ENCODE measurements at regions not wholly inside any gene's neighbourhood (a gene's known extent, or its start where the extent isn't known, plus 50 kb on each side); places are given as distances from the start of the nearest gene placed in this dataset.

DNA sequence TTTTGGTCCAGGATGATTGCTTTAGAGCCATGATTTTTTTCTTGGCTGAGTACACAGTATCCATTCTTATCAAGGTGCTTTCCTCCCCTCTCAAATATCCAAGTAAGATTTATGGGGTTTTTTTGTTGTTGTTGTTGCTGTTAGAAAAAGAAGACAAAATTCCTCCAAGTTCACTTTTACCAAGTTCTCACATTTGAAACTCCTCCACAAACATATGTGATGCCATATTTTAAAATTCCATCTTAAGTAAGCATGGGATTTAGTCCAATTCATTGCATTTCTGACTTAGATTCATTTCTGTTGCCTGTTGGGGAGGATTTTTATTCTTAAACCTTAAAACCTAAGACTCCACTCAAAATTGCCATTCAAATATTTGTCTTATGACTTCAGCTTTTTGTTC is 128.6 kb upstream of the SPATA12 start:
- Histone ChIP-seq H3K4me3 (ENCODE audit: low read length) (no peak overlapping the region), H3K27me3 (ENCODE audit: control insufficient read depth, insufficient read depth, low read length) (no peaks in the 10 kb centered on the region), H3K4me1 (ENCODE audit: control insufficient read depth, insufficient read depth, low read length) (peaks cover 11% of the 10 kb centered on the region), H3K9me3 (ENCODE audit: control insufficient read depth, insufficient read depth, low read length) (no peaks in the 10 kb centered on the region), H3K27ac (ENCODE audit: low read length) (no peak overlapping the region), H3K36me3 (ENCODE audit: control insufficient read depth, insufficient read depth, low read length) (no peaks in the 10 kb centered on the region)
- DNase-seq (no peak), ATAC-seq (no peak)
- peaks cover 10 to 11% of the 10 kb centered on the region in 2 donors for H3K27me3 Mint-ChIP-seq (ENCODE audit: low read depth in 2 of 2)
- H3K9me3 Mint-ChIP-seq, result peaks cover 3% of the 10 kb centered on the region in 2 donors
- no peak overlapping the region for H3K4me3 Mint-ChIP-seq
- H3K4me1 Mint-ChIP-seq, result peaks cover 13% of the 10 kb centered on the region in 2 donors
- TF ChIP-seq, protein P1, sequence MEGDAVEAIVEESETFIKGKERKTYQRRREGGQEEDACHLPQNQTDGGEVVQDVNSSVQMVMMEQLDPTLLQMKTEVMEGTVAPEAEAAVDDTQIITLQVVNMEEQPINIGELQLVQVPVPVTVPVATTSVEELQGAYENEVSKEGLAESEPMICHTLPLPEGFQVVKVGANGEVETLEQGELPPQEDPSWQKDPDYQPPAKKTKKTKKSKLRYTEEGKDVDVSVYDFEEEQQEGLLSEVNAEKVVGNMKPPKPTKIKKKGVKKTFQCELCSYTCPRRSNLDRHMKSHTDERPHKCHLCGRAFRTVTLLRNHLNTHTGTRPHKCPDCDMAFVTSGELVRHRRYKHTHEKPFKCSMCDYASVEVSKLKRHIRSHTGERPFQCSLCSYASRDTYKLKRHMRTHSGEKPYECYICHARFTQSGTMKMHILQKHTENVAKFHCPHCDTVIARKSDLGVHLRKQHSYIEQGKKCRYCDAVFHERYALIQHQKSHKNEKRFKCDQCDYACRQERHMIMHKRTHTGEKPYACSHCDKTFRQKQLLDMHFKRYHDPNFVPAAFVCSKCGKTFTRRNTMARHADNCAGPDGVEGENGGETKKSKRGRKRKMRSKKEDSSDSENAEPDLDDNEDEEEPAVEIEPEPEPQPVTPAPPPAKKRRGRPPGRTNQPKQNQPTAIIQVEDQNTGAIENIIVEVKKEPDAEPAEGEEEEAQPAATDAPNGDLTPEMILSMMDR (IDR thresholded peaks at IDR 0.05), result no peak
- H3K27ac Mint-ChIP-seq, result no peak overlapping the region
- intact Hi-C loops (cut with micrococcal nuclease), result no loop called here
- H3K36me3 Mint-ChIP-seq, result peaks cover 6% of the 10 kb centered on the region

DNA sequence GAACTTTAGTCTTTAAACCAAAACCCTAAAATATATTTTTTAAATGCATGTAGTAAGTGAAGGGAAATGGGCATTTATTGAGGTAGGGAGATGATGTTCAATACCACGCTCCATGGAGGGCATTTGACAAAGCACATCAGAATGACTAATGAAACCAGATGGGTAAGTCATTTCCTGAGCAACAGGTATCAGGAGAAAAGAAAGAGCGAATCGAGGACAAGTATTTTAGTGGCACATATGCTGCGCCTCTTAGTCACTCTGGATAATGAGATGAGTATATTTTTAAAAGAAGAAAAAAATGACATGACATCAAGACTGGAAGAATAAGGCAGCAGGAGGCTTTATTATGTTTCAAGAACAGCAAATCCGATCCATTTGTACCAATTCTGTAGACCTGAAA is 129.0 kb upstream of the ARHGEF3 start:
- no peaks in the 10 kb centered on the region for H3K36me3 ChIP-seq (ENCODE audit: control insufficient read depth, insufficient read depth, low read length)
- Mint-ChIP-seq H3K4me3 (no peak overlapping the region), H3K9me3 (peaks cover 3% of the 10 kb centered on the region in 2 donors), H3K4me1 (peaks cover 13% of the 10 kb centered on the region in 2 donors), H3K27ac (no peak overlapping the region), H3K36me3 (peaks cover 6% of the 10 kb centered on the region), H3K27me3 (ENCODE audit: low read depth in 2 of 2) (peaks cover 4 to 8% of the 10 kb centered on the region in 2 donors)
- H3K9me3 ChIP-seq (ENCODE audit: control insufficient read depth, insufficient read depth, low read length), result no peaks in the 10 kb centered on the region
- TF ChIP-seq, protein P1 (IDR thresholded peaks at IDR 0.05), result no peak
- H3K4me1 ChIP-seq (ENCODE audit: control insufficient read depth, insufficient read depth, low read length), result peaks cover 11% of the 10 kb centered on the region
- ATAC-seq (no peak), DNase-seq (peak in 1 of 2 donors; percentile 30)
- WGBS (ENCODE audit: insufficient coverage), result 86% methylated on average over 5 of the region's 5 CpGs
- intact Hi-C loops (cut with micrococcal nuclease), result no loop called here
- no peaks in the 10 kb centered on the region for H3K27me3 ChIP-seq (ENCODE audit: control insufficient read depth, insufficient read depth, low read length)
- no peak overlapping the region for H3K27ac ChIP-seq (ENCODE audit: low read length)
- no peak overlapping the region for H3K4me3 ChIP-seq (ENCODE audit: low read length)

DNA sequence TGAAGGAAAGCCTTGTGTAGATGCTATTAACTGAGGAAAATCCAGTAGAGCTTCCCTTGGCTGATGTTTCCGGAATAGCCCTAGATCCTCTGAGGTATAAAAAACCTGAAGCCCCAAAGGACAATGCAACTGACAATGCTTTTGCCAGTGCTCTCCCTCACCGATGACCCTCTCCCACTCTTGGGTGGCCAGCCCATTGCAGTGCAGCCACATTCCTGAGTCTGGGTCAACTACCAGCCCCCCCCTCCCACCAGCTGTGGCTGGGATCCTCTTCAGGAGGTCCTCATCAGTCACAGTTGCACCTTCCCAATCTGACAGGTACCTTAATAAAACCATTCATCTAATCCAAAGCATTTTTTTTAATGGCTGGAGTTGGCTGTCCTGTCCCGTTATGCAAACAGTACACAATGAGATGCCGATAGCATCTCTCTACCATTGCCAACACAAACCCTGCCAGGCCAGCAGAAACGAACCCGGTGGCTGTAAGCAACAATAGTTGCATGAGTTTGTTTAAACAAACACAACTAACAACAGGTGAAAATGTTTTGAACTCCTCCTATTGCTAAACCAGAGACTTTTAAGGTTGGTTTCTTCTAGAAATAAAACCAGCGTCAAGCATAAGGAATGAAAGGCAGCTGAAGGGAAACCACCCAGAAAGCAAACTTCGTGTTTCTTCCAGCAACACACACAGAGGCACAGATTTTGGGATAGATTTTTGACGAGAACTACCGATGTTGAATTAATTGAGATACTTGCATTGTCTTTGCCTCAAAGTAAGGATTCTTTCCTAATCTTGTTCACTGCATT is 128.3 kb upstream of the ARHGEF3 start:
- H3K27ac ChIP-seq (ENCODE audit: low read length), result no peak overlapping the region
- ATAC-seq (no peak), DNase-seq (no peak)
- H3K4me1 Mint-ChIP-seq, result peaks cover 13% of the 10 kb centered on the region in 2 donors
- peaks cover 0 to 5% of the 10 kb centered on the region in 2 donors for H3K27me3 Mint-ChIP-seq (ENCODE audit: low read depth in 2 of 2)
- peaks cover 6% of the 10 kb centered on the region for H3K36me3 Mint-ChIP-seq
- H3K27ac Mint-ChIP-seq, result no peak overlapping the region
- peaks cover 3% of the 10 kb centered on the region in 2 donors for H3K9me3 Mint-ChIP-seq
- TF ChIP-seq, protein P1 (IDR thresholded peaks at IDR 0.05), result no peak
- no peaks in the 10 kb centered on the region for H3K27me3 ChIP-seq (ENCODE audit: control insufficient read depth, insufficient read depth, low read length)
- H3K36me3 ChIP-seq (ENCODE audit: control insufficient read depth, insufficient read depth, low read length), result no peaks in the 10 kb centered on the region
- intact Hi-C loops (cut with micrococcal nuclease), result no loop called here
- H3K9me3 ChIP-seq (ENCODE audit: control insufficient read depth, insufficient read depth, low read length), result no peaks in the 10 kb centered on the region
- H3K4me1 ChIP-seq (ENCODE audit: control insufficient read depth, insufficient read depth, low read length), result peaks cover 13% of the 10 kb centered on the region
- H3K4me3 Mint-ChIP-seq, result no peak overlapping the region
- 92% methylated on average over 10 of the region's 10 CpGs for WGBS (ENCODE audit: insufficient coverage)
- H3K4me3 ChIP-seq (ENCODE audit: low read length), result no peak overlapping the region

All from natural killer cell (primary cell).